SK-MEL-5 (cell line): ENCODE measurements at regions not wholly inside any gene's neighbourhood (a gene's known extent, or its start where the extent isn't known, plus 50 kb on each side); places are given as distances from the start of the nearest gene placed in this dataset.
"Not testable (repeated sequence)": the region's sequence is repeated elsewhere in the genome, so short reads cannot be mapped to it uniquely, and the experiment has no call there.

Source experiments
- DNase-seq: peaks from one replicate; pipeline ENCODE4 v3.0.0-alpha.2; 2016; ENCODE audit warnings: low read depth, low spot score
- in situ Hi-C: cut with HindIII; loops from 2 replicates; pipeline ENCODE4 v1.10.0; 2016; ENCODE audit warnings: low sequenced_read_pairs, high pct_unique_total_duplicates, low pct_unique_long_range_greater_than_20kb

- DNase-seq: no peak
- in situ Hi-C loops: no loop called here
Observed at GRCh38 chr10:94111367-94111766, 117.6 kb downstream of the PLCE1 start.

DNA sequence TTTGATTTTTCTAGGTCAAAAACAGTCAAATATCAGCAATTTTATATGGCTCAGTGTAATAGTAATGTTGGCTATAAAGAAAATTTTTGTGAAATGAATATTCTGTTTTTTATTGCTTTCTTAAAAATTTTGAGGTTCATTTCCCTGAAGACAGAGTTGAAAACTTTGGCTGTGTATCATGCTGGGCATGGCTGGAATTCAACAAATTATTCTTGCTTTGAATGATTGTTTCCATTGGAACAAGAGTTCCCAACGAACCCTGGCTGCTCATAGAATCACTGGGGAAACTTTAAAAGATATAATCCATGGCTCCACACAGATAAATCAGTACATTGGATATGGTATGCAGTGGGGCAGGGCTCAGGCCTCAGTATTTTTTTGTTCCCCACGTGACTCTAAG, 118.6 kb downstream of the PLCE1 start:
- no peak for DNase-seq
- in situ Hi-C loops: no loop called here

GRCh38 chr10:94115725-94116124, 122.0 kb downstream of the PLCE1 start:
- in situ Hi-C loops: no loop called here
- DNase-seq: no peak

- DNase-seq: no peak
- in situ Hi-C loops: no loop called here
Observed at GRCh38 chr10:94116848-94117247, 123.1 kb downstream of the PLCE1 start.

GRCh38 chr10:94122211-94122610, 128.5 kb downstream of the PLCE1 start:
- DNase-seq: no peak
- in situ Hi-C loops: no loop called here

DNA sequence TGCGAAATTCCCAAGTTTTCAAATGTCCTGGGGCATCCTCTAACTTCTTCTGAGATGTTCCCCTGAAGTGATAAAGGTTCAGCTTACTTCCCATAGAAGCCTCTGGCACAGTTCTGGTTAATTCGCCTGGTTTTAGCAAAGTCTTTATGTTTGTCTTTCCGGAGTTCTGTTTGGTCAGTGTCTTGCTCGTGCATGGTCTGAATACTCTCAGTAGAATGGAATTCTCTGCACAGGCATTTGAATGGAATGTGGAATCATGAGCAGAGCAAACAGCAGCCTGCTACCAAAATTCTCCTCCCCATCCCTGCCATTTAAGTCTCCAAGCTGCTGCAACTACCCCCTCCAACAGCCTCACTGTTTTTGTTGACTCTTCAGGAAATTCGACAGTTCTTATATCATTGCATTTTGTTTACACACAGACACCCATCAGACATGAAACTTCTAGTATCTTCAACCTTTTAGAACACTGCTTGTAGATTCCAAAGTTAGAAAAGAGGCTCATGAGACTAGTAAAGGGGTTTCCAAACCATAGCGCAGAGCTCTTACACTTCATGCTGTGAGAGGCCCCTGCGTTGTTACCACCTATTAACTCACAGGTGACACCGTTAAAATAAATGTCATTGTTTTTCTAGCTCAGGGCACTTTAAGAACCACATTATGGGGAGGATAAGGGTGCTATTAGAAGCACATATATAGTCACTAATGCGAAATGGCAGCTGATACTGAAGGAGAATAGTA, 129.7 kb downstream of the PLCE1 start:
- no peak for DNase-seq
- in situ Hi-C loops: no loop called here

GRCh38 chr10:94124147-94124546, 130.4 kb downstream of the PLCE1 start:
- DNase-seq, in situ Hi-C loops: not testable (repeated sequence)

DNA sequence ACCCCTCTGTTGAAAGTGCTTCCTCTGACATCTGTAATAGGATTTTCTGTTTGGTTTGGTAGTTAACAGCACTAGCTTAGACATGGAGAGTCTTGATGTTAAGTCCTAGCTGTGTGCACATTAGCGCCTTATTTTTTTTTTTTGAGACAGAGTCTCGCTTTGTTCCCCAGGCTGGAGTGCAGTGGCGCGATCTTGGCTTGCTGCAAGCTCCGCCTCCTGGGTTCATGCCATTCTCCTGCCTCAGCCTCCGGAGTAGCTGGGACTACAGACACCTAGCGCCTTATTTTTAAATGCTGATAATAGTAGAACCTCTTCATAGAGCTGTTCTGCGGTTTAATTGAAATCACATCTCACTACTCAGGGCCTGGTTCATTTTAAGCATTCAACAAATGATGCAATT, 131.5 kb downstream of the PLCE1 start:
- in situ Hi-C loops: not testable (repeated sequence)
- peak; percentile 28 for DNase-seq

DNA sequence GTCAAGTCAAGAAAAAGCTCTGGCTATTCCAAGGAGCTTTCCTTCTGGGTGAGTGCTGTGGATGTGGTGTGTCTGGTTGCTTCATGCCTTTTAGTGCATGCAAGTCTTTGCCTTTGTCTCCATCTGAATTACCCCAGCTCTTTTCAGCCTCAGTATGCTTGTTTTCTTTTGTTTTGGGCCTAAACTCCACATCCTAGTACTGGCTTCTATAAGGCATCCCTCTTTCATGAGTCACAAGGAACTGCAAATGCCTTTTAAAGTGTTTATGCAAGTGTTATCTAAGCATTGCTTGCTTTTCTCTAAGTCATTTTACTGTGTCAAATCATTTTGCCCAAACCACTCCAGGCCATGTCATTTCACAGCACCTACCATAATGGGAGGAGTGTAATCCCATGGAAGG, 132.1 kb downstream of the PLCE1 start:
- in situ Hi-C loops: no loop called here
- no peak for DNase-seq

DNA sequence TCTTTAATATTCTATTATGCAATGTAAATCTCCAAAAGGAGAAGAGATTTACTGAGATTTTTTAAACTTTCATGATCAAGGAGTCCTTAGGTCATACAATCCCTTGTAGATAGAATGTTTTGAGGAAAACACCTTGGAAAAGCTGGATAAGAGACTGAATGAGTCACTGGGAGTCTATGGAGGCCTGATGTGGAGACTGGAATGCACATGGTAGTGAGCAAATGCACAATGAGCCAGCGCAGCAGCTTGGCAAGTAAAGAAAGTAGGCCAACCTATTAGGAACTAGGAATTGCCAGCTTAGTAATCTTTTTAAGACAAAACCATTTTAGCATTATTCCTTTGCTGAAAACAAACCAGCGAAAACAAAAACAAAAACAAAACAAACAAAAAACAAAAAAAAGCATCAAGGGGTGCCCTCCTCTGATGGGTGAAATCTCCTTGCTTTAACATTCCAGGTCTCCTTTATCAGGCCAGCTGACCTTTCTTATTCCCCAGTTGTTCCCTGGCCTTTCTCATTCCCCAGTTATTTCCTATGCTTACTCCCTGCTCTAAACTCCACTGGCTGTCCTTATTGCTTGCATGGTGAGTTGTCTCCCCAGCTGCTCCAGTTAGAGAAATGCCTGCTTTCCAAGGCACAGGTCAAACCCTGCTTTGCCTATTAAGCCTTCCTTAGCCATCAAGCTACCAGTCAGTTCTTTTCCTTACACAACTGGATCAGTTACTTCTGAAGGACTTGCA, 135.8 kb downstream of the PLCE1 start:
- in situ Hi-C loops: no loop called here
- no peak for DNase-seq

GRCh38 chr10:94131885-94132284, 138.2 kb downstream of the PLCE1 start:
- no peak for DNase-seq
- in situ Hi-C loops: no loop called here

- DNase-seq: peak; percentile 30
- in situ Hi-C loops: no loop called here
Observed at GRCh38 chr10:94133239-94133638, 139.5 kb downstream of the PLCE1 start.

DNA sequence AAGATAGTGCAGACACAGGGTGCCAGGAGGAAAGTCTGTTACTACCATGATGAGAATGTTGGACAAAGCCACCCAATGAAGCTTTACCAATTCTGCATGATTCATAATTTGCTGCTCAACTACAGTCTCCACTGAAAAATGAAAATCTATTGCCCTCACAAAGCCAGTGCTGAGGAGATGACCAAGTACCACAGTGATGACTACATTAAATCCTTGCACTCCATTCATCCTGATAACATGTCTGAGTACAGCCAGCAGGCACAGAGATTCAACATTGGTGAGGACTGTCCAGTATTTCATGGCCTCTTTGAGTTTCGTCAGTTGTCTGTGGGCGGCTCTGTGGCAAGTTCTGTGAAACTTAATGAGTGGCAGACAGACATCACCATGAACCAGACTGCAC, 144.0 kb downstream of the PLCE1 start:
- no peak for DNase-seq
- in situ Hi-C loops: no loop called here

GRCh38 chr10:94138391-94138790, 144.7 kb downstream of the PLCE1 start:
- DNase-seq: no peak
- in situ Hi-C loops: no loop called here

- no peak for DNase-seq
- in situ Hi-C loops: no loop called here
Observed at GRCh38 chr10:94143261-94143660, 149.5 kb downstream of the PLCE1 start.

DNA sequence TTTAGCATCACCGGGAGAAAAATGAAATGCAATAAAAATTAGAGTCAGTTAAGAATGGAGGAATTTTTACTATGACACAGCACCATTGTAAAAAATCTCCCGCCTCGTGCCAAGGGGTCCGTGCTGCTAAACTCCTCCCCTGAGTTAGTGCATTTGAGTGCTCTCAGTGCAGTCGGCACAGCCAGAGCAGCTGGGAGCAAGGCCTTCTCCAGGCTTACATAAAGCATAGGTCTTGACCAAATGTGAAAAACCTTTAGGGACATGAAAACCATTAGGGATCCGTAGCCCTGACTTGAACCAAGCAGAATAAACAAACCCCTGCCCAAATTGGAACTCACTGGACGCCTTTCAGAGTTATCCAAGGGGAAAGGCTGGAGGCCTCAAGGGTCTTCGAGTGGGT, 152.6 kb downstream of the PLCE1 start:
- in situ Hi-C loops: no loop called here
- no peak for DNase-seq

DNA sequence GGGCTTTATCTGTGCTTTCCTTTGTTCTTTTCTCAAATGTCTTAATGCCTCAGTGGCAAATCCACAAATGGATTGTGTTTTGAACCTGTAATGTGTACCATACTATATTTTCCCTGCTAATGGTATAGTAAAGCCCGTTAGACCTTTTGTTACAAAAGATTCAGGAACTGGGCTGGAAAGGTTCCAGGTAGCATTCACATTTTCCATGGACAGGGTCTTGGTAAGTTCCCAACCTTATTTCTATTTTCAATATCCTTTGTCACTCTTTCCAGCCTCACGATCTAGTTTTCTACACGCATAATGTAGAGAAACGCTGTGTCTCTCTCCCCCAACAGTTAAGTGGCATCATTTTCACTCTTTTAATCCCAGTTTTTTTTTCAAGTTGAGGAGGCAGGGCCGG, 153.0 kb downstream of the PLCE1 start:
- in situ Hi-C loops: no loop called here
- no peak for DNase-seq

GRCh38 chr10:94149702-94150101, 156.0 kb downstream of the PLCE1 start:
- no peak for DNase-seq
- in situ Hi-C loops: no loop called here

- in situ Hi-C loops: no loop called here
- no peak for DNase-seq
Observed at GRCh38 chr10:94150541-94151184, 156.9 kb downstream of the PLCE1 start.
